ENCODE measurements at regions not wholly inside any gene's neighbourhood (a gene's known extent, or its start where the extent isn't known, plus 50 kb on each side); places are given as distances from the start of the nearest gene placed in this dataset.
"Not testable (repeated sequence)": the region's sequence is repeated elsewhere in the genome, so short reads cannot be mapped to it uniquely, and the experiment has no call there.

GRCh38 chr14:44453433-44454171 lies 53.5 kb downstream of the FSCB start:
- DNase-seq = no peak

GRCh38 chr14:44450232-44450631 lies 56.9 kb downstream of the FSCB start:
- not testable (repeated sequence) for DNase-seq

- DNase-seq = no peak
Observed at GRCh38 chr14:44449680-44450079, 57.4 kb downstream of the FSCB start.

- no peak for DNase-seq
Observed at GRCh38 chr14:44448951-44449358, 58.1 kb downstream of the FSCB start.

GRCh38 chr14:44446965-44447364 lies 60.1 kb downstream of the FSCB start:
- peak; percentile 29 for DNase-seq

DNA sequence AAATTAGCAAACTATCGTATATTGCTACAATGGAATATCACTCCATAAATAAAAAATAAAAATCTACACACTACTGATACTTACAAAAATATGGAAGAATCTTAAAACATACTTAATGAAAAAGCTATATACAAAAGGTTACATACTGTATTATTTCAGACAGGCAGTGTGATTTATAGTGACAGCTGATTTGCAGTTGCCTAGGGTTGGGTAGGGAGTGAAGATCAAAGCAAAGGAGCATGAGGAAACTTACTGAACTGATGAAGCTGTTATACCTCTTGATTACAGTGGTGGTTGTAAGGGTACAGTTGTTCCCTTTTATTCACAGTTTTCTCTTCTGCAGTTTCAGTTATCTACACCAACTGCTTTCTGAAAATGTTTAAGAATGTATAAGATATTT lies 62.6 kb downstream of the FSCB start:
- peak; percentile 11 for DNase-seq

DNA sequence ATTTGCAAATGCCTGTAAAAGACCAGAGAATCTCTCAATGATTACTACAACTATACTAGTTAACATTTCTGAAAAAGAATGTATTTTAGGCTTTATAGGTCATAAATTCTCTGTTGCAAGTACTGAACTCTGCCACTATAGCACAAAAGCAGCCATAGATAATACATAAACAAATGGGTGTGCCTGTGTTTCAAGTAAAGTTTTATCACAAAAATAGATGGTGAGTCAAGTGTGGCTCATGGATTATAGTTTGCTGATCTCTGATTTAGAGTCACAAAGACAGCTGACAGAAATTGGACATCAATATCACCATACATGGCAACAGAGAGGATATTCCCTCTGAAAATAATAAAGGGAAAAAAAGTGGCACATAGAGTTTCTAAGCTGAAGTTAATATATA lies 68.1 kb downstream of the FSCB start:
- no peak for DNase-seq

DNA sequence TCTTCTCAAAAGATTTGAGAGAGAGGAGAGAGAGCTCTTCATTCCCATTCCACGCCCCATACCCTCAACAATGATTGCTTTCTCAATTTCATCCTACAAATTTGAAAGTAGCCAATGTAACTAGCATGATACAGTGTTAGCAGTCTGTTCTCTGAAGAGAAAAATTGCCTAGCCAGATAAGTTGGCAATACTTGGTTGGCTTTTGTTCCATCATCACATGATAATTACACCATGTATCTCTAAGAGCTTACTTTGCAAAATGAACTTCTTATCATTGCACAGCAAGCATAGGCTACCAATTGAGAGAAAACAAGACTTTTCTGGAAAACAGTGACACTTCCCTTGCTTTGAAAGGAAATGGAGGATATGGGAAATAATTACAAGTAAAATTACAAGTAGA lies 68.9 kb downstream of the FSCB start:
- DNase-seq = no peak

DNA sequence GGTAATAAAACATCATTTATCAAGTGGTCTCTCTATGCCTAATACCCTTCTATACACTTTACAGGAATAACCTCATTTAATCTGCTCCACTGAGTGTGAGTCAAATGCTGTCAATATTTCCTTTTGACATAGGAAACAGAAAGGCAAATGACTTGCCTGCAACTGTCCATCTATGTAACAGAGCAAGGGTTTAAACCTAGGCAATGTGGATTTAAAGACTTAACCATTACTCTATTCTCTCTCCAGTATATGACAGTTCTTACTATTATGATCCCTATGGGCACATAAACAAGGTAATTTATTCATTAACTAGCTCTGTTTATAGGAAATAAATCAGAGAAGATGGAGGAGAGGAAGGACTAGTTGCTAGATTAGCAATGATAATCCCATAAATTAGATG lies 70.6 kb downstream of the FSCB start:
- no peak for DNase-seq

DNA sequence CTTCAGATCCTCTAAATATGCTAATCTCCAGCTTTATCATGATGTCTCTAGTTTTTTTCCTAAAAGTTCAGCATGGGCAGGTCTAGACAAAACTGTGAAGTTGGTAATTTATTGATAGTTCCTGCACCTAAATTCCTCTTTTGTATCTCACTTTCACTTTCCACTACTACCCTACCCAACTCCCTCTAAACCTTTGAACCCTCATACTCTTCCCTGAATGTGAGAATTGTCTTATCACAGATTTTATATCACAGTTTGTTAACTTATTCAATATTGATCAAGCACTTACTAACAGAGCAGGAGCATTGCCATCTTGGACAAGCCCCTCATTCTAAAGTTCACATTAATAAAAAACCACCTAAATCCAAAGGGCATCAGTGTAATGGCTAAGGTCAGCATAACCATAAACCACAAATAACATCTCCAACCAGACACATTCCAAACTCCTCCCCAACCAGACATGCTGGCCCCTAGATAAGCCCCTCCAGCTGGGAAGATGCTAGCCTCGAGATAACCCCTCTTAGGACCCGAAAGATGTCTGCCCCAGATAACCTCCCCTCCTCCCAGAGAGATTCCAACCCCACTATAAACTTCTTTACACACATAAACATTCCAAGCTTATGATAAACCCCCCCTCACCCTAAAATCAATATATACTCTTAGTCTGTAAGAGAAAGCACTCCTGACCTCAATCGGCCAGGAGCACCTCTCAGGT lies 78.7 kb downstream of the FSCB start:
- peak; percentile 11 for DNase-seq

GRCh38 chr14:44422699-44423098 lies 84.4 kb downstream of the FSCB start:
- DNase-seq = no peak

DNA sequence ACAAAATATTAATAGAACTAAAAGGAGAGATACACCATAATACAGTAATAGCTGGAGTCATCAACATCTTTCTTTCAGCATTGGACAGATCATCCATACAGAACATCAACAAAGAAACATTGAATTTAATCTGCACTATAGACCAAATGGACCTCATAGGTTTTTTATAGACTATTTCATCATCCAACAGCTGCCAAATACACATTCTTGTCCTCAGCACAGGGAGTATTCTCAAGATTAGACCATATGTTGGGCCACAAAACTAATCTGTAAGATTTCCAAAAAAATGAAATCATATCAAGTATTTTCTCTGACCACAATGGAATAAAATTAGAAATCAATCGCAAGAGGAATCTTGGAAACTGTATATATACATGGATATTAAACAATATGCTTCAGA lies 86.9 kb downstream of the FSCB start:
- DNase-seq = no peak

DNA sequence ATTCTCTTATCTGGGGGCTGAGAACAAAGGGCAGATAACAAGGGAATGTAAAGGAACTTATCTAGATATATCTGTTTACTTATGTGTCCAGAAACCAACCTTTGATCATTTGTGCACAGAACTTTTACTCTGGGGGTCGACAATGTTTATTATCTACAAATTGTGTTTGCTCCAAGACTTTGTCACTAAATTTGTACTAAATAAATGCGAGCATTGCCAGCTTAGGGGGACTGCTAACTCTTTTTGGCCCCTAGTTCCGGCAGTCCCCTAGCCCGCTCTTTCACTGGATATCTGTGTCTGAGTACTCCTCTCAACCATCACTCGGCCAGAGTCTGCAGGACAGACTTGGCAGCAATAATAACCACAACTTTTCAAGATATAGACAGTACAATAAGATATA lies 88.2 kb downstream of the FSCB start:
- no peak for DNase-seq

GRCh38 chr14:44417809-44418208 lies 89.3 kb downstream of the FSCB start:
- no peak for DNase-seq

- DNase-seq = no peak
Observed at GRCh38 chr14:44414646-44415045, 92.4 kb downstream of the FSCB start.

- no peak for DNase-seq
Observed at GRCh38 chr14:44412858-44413569, 94.1 kb downstream of the FSCB start.

GRCh38 chr14:44405011-44405486 lies 102.0 kb downstream of the FSCB start:
- no peak for DNase-seq

- no peak for DNase-seq
Observed at GRCh38 chr14:44404599-44404998, 102.5 kb downstream of the FSCB start.

- DNase-seq = no peak
Observed at GRCh38 chr14:44404036-44404435, 103.0 kb downstream of the FSCB start.

DNA sequence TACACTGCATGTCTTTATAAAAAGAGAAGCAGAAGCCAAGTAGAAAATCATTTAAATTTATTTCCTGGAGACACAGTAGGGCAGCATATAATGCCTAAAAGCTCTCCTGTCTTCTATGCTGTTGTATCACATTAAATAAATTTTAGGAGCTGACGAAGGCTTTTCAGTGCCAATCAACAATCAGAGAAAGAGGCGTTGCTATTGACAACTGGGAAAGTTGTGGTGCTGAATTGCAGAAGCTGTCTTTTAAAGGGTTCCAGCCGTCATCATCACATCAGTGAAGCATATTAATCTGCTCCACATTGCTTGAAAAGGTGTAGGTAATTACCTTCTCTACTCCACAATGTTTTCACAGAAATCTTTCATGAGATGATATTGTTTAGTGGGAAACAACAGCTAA lies 103.9 kb downstream of the FSCB start:
- no peak for DNase-seq

- DNase-seq = peak; percentile 15
Observed at GRCh38 chr14:44396226-44396625, 110.9 kb downstream of the FSCB start.

- no peak for DNase-seq
Observed at GRCh38 chr14:44392984-44393383, 114.1 kb downstream of the FSCB start.

DNA sequence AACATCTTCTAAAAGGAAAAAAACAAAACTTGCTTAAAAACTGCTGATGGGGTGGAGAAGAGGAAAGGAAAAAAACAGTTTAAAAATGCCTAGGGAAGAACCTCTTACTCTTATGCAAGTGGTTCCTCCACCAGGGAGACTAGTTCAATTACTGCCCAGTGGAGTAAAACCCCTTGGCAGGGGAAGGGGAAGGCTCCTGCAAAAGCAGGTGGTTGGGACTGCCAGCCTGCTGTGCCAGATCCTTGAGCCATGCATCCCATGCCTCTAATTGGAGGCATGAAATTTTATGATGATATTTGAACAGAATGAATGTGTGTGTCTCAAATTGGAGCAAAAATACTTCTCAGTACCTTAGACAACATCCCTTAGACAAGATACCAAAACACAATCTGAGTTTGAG lies 118.8 kb downstream of the FSCB start:
- no peak for DNase-seq

- no peak for DNase-seq
Observed at GRCh38 chr14:44385906-44386305, 121.2 kb downstream of the FSCB start.

Data from MV-4-11 (cell line).